H1 (cell line): ENCODE measurements at regions not wholly inside any gene's neighbourhood (a gene's known extent, or its start where the extent isn't known, plus 50 kb on each side); places are given as distances from the start of the nearest gene placed in this dataset.

ENCODE experiments used
- CTCF ChIA-PET: fragments of 300-600 bp; sonication (Branson Sonifier 250); formaldehyde crosslinking; loops from one replicate; lab custom pipeline; 2021; ENCODE audit not compliant: partially characterized antibody; lab: Charles Lee
- POLR2A ChIA-PET: fragments of 300-600 bp; sonication (Branson Sonifier 250); formaldehyde crosslinking; loops from one replicate; lab custom pipeline; 2021; ENCODE audit warnings: inconsistent platforms; ENCODE audit not compliant: partially characterized antibody; lab: Charles Lee
- DNase-seq, 2 experiments: peaks; one replicate each; pipeline versions ENCODE4 v3.0.0 to v3.0.0-alpha.2; 2010 to 2022; ENCODE audit warnings: low spot score in 2 of 2, low read depth in 1 of 2, mixed read lengths in 1 of 2
- FAIRE-seq: peaks from 2 replicates; lab custom pipeline; 2011; peaks lifted over from hg19 to GRCh38; lab: Jason Lieb, UNC
- H2AFZ ChIP-seq: 2 replicates; pipeline ENCODE4 v1.8.1; 2012; ENCODE audit warnings: low read length, inconsistent platforms
- H2AK5ac ChIP-seq: 2 replicates; pipeline ENCODE4 v1.6.1; 2013; ENCODE audit warnings: low read depth, low read length
- H2BK120ac ChIP-seq: replicated peaks from 2 replicates; pipeline ENCODE3; 2013; ENCODE audit warnings: low read depth, low read length, inconsistent platforms
- H2BK12ac ChIP-seq: 2 replicates; pipeline ENCODE4 v1.6.1; 2013; ENCODE audit warnings: low read depth, low read length
- H2BK15ac ChIP-seq: 2 replicates; pipeline ENCODE4 v1.6.1; 2013; ENCODE audit warnings: low read length
- H2BK20ac ChIP-seq: 2 replicates; pipeline ENCODE4 v1.6.1; 2013; ENCODE audit warnings: low read length
- H2BK5ac ChIP-seq: 2 replicates; pipeline ENCODE4 v1.6.1; 2013; ENCODE audit warnings: low read depth, low read length
- H3K14ac ChIP-seq: 2 replicates; pipeline ENCODE4 v1.6.1; 2013; ENCODE audit warnings: inconsistent platforms; ENCODE audit not compliant: insufficient read length
- H3K18ac ChIP-seq: 2 replicates; pipeline ENCODE4 v1.6.1; 2013; ENCODE audit warnings: low read length; ENCODE audit errors: extremely low read depth
- H3K23ac ChIP-seq: 2 replicates; pipeline ENCODE4 v1.6.1; 2013; ENCODE audit warnings: inconsistent platforms; ENCODE audit not compliant: insufficient read length
- H3K23me2 ChIP-seq: 2 replicates; pipeline ENCODE4 v1.6.1; 2013; ENCODE audit warnings: low read depth, low read length
- H3K27ac ChIP-seq: 2 replicates; pipeline ENCODE4 v1.6.1; 2011; ENCODE audit warnings: low read depth, low read length, inconsistent platforms
- H3K27me3 ChIP-seq, 4 experiments: replicated peaks in 1 of 4; 1 replicate in 1 of 4; 2 replicates in 3 of 4; pipeline versions ENCODE4 v1.6.1 to v1.8.1; 2011 to 2013; ENCODE audit warnings: low read length in 3 of 4, mild to moderate bottlenecking in 3 of 4, inconsistent platforms in 2 of 4, mixed read lengths in 2 of 4, moderate library complexity in 1 of 4; ENCODE audit not compliant: control insufficient read depth in 3 of 4, insufficient read depth in 3 of 4; ENCODE audit errors: extremely low read depth in 1 of 4
- H3K36me3 ChIP-seq, 4 experiments: 2 replicates each; pipeline versions ENCODE4 v1.6.1 to v1.8.1; 2011 to 2013; ENCODE audit warnings: mild to moderate bottlenecking in 4 of 4, low read length in 3 of 4, moderate library complexity in 2 of 4, control low read depth in 1 of 4, inconsistent platforms in 1 of 4; ENCODE audit not compliant: insufficient read depth in 4 of 4, control insufficient read depth in 2 of 4
- H3K4ac ChIP-seq: replicated peaks from 2 replicates; pipeline ENCODE3; 2013; ENCODE audit warnings: low read length, low read depth, mixed read lengths, inconsistent platforms; ENCODE audit not compliant: insufficient read length
- H3K4me1 ChIP-seq, 4 experiments: replicated peaks in 1 of 4; 1 replicate in 1 of 4; 2 replicates in 3 of 4; pipeline versions ENCODE4 v1.6.1 to v1.8.1; 2011 to 2013; ENCODE audit warnings: low read length in 3 of 4, inconsistent platforms in 2 of 4, mixed read lengths in 1 of 4; ENCODE audit not compliant: insufficient read depth in 4 of 4, control insufficient read depth in 3 of 4
- H3K4me2 ChIP-seq, 2 experiments: 2 replicates each; pipeline versions ENCODE4 v1.6.1 to v1.8.1; 2011 to 2013; ENCODE audit warnings: low read depth in 2 of 2, low read length in 2 of 2, control low read depth in 1 of 2, inconsistent platforms in 1 of 2, mild to moderate bottlenecking in 1 of 2; ENCODE audit not compliant: insufficient read depth in 1 of 2
- H3K4me3 ChIP-seq, 4 experiments: fragments of 200-600, 300-600 bp in 1 of 4; sonication (generic), shearing (Covaris generic), sonication (Bioruptor Twin) in 1 of 4; 2 replicates each; pipeline versions ENCODE4 v1.5.1 to v1.8.1; 2011 to 2016; ENCODE audit warnings: low read length in 4 of 4, low read depth in 3 of 4, control low read depth in 2 of 4, inconsistent platforms in 2 of 4, mild to moderate bottlenecking in 2 of 4, mixed read lengths in 1 of 4, moderate library complexity in 1 of 4; ENCODE audit not compliant: insufficient read depth in 2 of 4; ENCODE audit errors: extremely low read depth in 1 of 4
- H3K56ac ChIP-seq: replicated peaks from 2 replicates; pipeline ENCODE3; 2013; ENCODE audit warnings: low read depth, mild to moderate bottlenecking, mixed read lengths, low read length, inconsistent platforms; ENCODE audit not compliant: insufficient read length
- H3K79me1 ChIP-seq: 2 replicates; pipeline ENCODE4 v1.6.1; 2013; ENCODE audit warnings: low read depth, low read length, control low read depth
- H3K79me2 ChIP-seq, 2 experiments: 2 replicates each; pipeline versions ENCODE4 v1.6.1 to v1.8.1; 2012 to 2013; ENCODE audit warnings: low read length in 2 of 2, mild to moderate bottlenecking in 2 of 2, inconsistent platforms in 1 of 2; ENCODE audit not compliant: insufficient read depth in 2 of 2, control insufficient read depth in 1 of 2
- H3K9ac ChIP-seq, 4 experiments: replicated peaks in 1 of 4; 1 replicate in 1 of 4; 2 replicates in 3 of 4; pipeline versions ENCODE4 v1.6.1 to v1.8.1; 2011 to 2013; ENCODE audit warnings: low read depth in 3 of 4, low read length in 3 of 4, control low read depth in 2 of 4, mild to moderate bottlenecking in 2 of 4, moderate library complexity in 2 of 4, inconsistent platforms in 1 of 4; ENCODE audit errors: extremely low read depth in 1 of 4
- H3K9me3 ChIP-seq, 2 experiments: 2 replicates each; pipeline versions ENCODE4 v1.6.1 to v1.8.1; 2012 to 2013; ENCODE audit warnings: mild to moderate bottlenecking in 2 of 2, moderate library complexity in 2 of 2, control low read depth in 1 of 2, inconsistent platforms in 1 of 2, low read depth in 1 of 2, low read length in 1 of 2, mixed read lengths in 1 of 2; ENCODE audit not compliant: insufficient read depth in 2 of 2
- H4K20me1 ChIP-seq, 2 experiments: replicated peaks in 1 of 2; 2 replicates each; pipeline versions ENCODE3 to v1.8.1; 2011 to 2013; ENCODE audit warnings: inconsistent platforms in 2 of 2, low read length in 2 of 2, mild to moderate bottlenecking in 1 of 2; ENCODE audit not compliant: insufficient read depth in 2 of 2, control insufficient read depth in 1 of 2
- H4K5ac ChIP-seq: 2 replicates; pipeline ENCODE4 v1.6.1; 2013; ENCODE audit warnings: low read length, low read depth, mixed read lengths, inconsistent platforms; ENCODE audit not compliant: insufficient read length
- H4K8ac ChIP-seq: 2 replicates; pipeline ENCODE4 v1.8.0; 2013; ENCODE audit warnings: mild to moderate bottlenecking, moderate library complexity, low read length, inconsistent platforms; ENCODE audit not compliant: insufficient read depth; ENCODE audit errors: extremely low read depth
- H4K91ac ChIP-seq: replicated peaks from 2 replicates; pipeline ENCODE3; 2013; ENCODE audit warnings: low read length, mixed read lengths, inconsistent platforms; ENCODE audit not compliant: insufficient read length
- CBX8 ChIP-seq: fragments of 300-800, 300-1000 bp; sonication (generic); IDR thresholded peaks from 2 replicates; pipeline ENCODE4 v1.7.1; 2016; ENCODE audit warnings: low read depth, low read length, borderline replicate concordance
- CTBP2 ChIP-seq: IDR thresholded peaks from 2 replicates; pipeline ENCODE4 v1.7.0; 2011; ENCODE audit warnings: borderline replicate concordance, mild to moderate bottlenecking, moderate library complexity, mixed read lengths, low read length; ENCODE audit not compliant: insufficient read depth, insufficient read length
- HDAC6 ChIP-seq: IDR thresholded peaks from one replicate; pipeline ENCODE4 v1.7.1; 2012; ENCODE audit warnings: low read depth, mild to moderate bottlenecking, inconsistent platforms, low read length, moderate library complexity
- KDM1A ChIP-seq: fragments of 200-600, 300-600 bp; sonication (generic); IDR thresholded peaks from 2 replicates; pipeline ENCODE4 v1.7.1; 2016; ENCODE audit warnings: mild to moderate bottlenecking, low read length, borderline replicate concordance
- KDM4A ChIP-seq: IDR thresholded peaks from one replicate; pipeline ENCODE4 v1.7.1; 2012; ENCODE audit warnings: low read depth, mild to moderate bottlenecking, moderate library complexity, low read length, inconsistent platforms; ENCODE audit not compliant: severe bottlenecking
- KDM5A ChIP-seq: fragments of 200-600 bp; IDR thresholded peaks from 2 replicates; pipeline ENCODE4 v1.7.1; 2012; ENCODE audit warnings: mild to moderate bottlenecking, low read length, inconsistent platforms, mixed read lengths
- MAFK ChIP-seq: IDR thresholded peaks from 2 replicates; pipeline ENCODE4 v1.6.1; 2012; ENCODE audit warnings: low read depth, mild to moderate bottlenecking, improper control_type of control experiment, low read length
- RBBP5 ChIP-seq: IDR thresholded peaks from 2 replicates; pipeline ENCODE4 v1.7.1; 2012; ENCODE audit warnings: low read depth, mild to moderate bottlenecking, inconsistent platforms, low read length, moderate library complexity, borderline replicate concordance
- RNF2 ChIP-seq: fragments of 200-900, 300-1000 bp; sonication (generic); IDR thresholded peaks from 2 replicates; pipeline ENCODE4 v1.7.1; 2016; ENCODE audit warnings: borderline replicate concordance, low read depth, mild to moderate bottlenecking, antibody characterized with exemption, low read length; ENCODE audit not compliant: poor library complexity, severe bottlenecking; ENCODE audit errors: missing control alignments
- RXRA ChIP-seq: IDR thresholded peaks from 2 replicates; pipeline ENCODE4 v1.6.1; 2011; ENCODE audit warnings: low read depth, mild to moderate bottlenecking, low read length, moderate library complexity; ENCODE audit not compliant: insufficient read depth
- SRF ChIP-seq: IDR thresholded peaks from 2 replicates; pipeline ENCODE4 v1.6.1; 2011; ENCODE audit warnings: mild to moderate bottlenecking, low read depth, low read length, moderate library complexity
- TBP ChIP-seq: IDR thresholded peaks from 2 replicates; pipeline ENCODE4 v1.6.1; 2011; ENCODE audit warnings: low read depth, low read length, improper control_type of control experiment
- USF2 ChIP-seq: IDR thresholded peaks from 2 replicates; pipeline ENCODE4 v1.6.1; 2011; ENCODE audit warnings: low read length, improper control_type of control experiment
- WGBS, 2 experiments: shearing (Covaris generic) in 1 of 2; methylation state at CpG; one replicate each; pipeline versions ENCODE4 v1.1.6 to v1.1.7; 2013 to 2015; ENCODE audit warnings: low lambda C conversion rate in 2 of 2, mixed read lengths in 2 of 2, inconsistent platforms in 1 of 2, low coverage in 1 of 2, missing lambda C conversion rate in 1 of 2; ENCODE audit not compliant: insufficient replicate concordance in 2 of 2, insufficient coverage in 1 of 2, insufficient read length in 1 of 2; ENCODE audit errors: extremely low coverage in 1 of 2, missing lambda C conversion rate in 1 of 2; 5-methylcytosine and 5-hydroxymethylcytosine counted together

DNA sequence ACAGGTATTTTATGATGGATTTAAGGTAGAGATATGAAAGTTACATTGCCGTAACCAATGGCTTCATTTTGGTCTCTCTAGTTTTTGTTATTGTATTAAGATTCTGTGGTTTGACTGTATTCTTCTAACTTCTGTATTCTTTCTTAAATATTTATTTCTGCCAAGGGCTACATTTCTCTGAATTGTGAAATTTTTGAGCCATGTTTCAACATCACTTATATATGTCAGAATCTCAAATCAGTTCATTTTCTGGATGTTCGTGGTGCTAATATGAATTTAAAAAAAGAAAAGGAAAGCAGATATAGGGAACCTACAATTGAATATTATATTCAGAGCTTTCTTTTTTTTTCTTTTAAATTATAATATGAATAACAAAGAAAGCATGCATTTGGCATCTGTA lies 142.7 kb downstream of the ANXA1 start:
- CTCF ChIA-PET, result interaction anchor here (0.7 kb wide), 2 partner anchors 10 to 335 kb away, joined by 3 to 4 read pairs; no protein-coding TSS in a partner anchor
- Histone ChIP-seq H4K20me1 (no peaks in the 10 kb centered on the region), H2BK12ac (no peak overlapping the region), H3K79me1 (no peaks in the 10 kb centered on the region), H2BK5ac (no peak overlapping the region), H3K18ac (no peak overlapping the region), H3K4me3 (no peak overlapping the region), H3K9ac (no peak overlapping the region), H4K8ac (no peak overlapping the region), H3K36me3 (no peaks in the 10 kb centered on the region), H3K23ac (no peak overlapping the region), H3K56ac (no peak overlapping the region), H3K79me2 (no peaks in the 10 kb centered on the region), H4K5ac (no peak overlapping the region), H3K4me2 (no peak overlapping the region), H2AK5ac (no peak overlapping the region), H2AFZ (no peak overlapping the region), H3K4ac (no peak overlapping the region), H3K14ac (no peak overlapping the region), H3K9me3 (peaks cover 9 to 12% of the 10 kb centered on the region in 2 experiments), H2BK20ac (no peak overlapping the region), H2BK15ac (no peak overlapping the region), H3K23me2 (no peaks in the 10 kb centered on the region), H2BK120ac (no peak overlapping the region), H3K4me1 (no peaks in the 10 kb centered on the region), H4K91ac (no peak overlapping the region), H3K27me3 (no peaks in the 10 kb centered on the region), H3K27ac (no peak overlapping the region)
- DNase-seq (no peak), FAIRE-seq (no peak)
- POLR2A ChIA-PET, result no interaction called here
- 98% methylated on average over 2 of the region's 2 CpGs; no CpG with 5 or more reads in 1 of the 2 experiments for WGBS, 2 experiments
- TF ChIP-seq KDM1A, result no peak
- no peak for TF ChIP-seq RXRA
- TF ChIP-seq MAFK, result no peak
- TF ChIP-seq CTBP2, result no peak
- TF ChIP-seq USF2, result no peak
- no peak for TF ChIP-seq KDM5A
- TF ChIP-seq KDM4A, result no peak
- no peak for TF ChIP-seq RBBP5
- TF ChIP-seq TBP, result no peak
- no peak for TF ChIP-seq SRF
- no peak for TF ChIP-seq HDAC6
- TF ChIP-seq RNF2, result no peak
- no peak for TF ChIP-seq CBX8
